ENCODE measurements at regions not wholly inside any gene's neighbourhood (a gene's known extent, or its start where the extent isn't known, plus 50 kb on each side); places are given as distances from the start of the nearest gene placed in this dataset.

DNA sequence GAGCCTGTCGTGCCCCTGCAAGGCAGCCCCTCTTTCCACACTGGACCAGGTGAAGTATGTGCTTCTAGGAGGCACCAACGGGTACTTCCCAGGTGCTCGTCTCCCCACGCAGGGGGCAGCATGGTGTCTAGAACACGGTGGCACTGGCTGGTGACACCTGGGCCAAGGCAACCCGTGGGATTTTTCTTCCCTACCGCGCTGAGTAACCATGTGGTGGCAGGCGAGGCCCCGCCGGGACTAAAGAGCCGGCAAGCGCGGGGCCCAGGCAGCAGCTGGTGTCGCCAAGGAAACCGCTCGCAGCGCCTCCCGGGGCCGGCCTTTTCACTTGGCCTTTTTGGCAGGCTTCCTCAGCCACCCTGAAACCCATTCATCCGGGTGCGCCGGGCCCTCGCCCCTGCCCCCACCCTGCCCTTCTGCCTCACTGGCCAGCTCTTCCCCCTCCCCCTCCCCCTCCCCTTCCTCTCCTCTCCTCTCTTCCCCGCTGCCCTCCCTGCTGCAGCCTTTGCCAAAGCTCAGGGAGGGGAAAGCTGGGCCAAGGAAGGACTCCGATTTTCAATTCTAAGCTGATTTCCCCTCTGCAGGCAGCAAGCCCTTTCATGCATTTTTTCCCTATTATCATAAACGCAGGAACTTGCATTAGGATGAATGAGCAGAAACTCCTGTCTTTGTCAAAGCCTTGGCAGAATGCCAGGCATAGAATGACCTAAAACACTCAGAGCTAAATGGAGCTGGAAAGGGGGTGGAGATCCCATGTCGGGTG is 81.2 kb downstream of the IRF2BPL start:
- H3K4me3 ChIP-seq (ENCODE audit: insufficient read depth, low read length) = peak overlapping the region; percentile 53
- no peaks in the 10 kb centered on the region for H3K36me3 ChIP-seq (ENCODE audit: insufficient read depth, low read length)
- H4K20me1 ChIP-seq (ENCODE audit: insufficient read depth, low read length) = no peaks in the 10 kb centered on the region
- H3K4me1 ChIP-seq (ENCODE audit: insufficient read depth, low read length) = peaks cover 35% of the 10 kb centered on the region
- H3K27ac ChIP-seq (ENCODE audit: low read depth, low read length) = peak overlapping the region; percentile 93
- H2AFZ ChIP-seq (ENCODE audit: low read length) = peak overlapping the region; percentile 89
- DNase-seq (ENCODE audit: insufficient read length, low spot score, missing footprints) = peak; percentile 97
- H3K4me2 ChIP-seq (ENCODE audit: insufficient read depth, low read length) = peak overlapping the region; percentile 72
- H3K27me3 ChIP-seq (ENCODE audit: insufficient read depth, low read length) = no peaks in the 10 kb centered on the region
- H3K79me2 ChIP-seq (ENCODE audit: insufficient read depth, low read length) = no peaks in the 10 kb centered on the region
- no peaks in the 10 kb centered on the region for H3K9me3 ChIP-seq (ENCODE audit: low read depth, low read length)
- TF ChIP-seq, protein P1, sequence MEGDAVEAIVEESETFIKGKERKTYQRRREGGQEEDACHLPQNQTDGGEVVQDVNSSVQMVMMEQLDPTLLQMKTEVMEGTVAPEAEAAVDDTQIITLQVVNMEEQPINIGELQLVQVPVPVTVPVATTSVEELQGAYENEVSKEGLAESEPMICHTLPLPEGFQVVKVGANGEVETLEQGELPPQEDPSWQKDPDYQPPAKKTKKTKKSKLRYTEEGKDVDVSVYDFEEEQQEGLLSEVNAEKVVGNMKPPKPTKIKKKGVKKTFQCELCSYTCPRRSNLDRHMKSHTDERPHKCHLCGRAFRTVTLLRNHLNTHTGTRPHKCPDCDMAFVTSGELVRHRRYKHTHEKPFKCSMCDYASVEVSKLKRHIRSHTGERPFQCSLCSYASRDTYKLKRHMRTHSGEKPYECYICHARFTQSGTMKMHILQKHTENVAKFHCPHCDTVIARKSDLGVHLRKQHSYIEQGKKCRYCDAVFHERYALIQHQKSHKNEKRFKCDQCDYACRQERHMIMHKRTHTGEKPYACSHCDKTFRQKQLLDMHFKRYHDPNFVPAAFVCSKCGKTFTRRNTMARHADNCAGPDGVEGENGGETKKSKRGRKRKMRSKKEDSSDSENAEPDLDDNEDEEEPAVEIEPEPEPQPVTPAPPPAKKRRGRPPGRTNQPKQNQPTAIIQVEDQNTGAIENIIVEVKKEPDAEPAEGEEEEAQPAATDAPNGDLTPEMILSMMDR (IDR thresholded peaks at IDR 0.05; ENCODE audit: extremely low read depth, low read depth, low read length) = peak; percentile 37

DNA sequence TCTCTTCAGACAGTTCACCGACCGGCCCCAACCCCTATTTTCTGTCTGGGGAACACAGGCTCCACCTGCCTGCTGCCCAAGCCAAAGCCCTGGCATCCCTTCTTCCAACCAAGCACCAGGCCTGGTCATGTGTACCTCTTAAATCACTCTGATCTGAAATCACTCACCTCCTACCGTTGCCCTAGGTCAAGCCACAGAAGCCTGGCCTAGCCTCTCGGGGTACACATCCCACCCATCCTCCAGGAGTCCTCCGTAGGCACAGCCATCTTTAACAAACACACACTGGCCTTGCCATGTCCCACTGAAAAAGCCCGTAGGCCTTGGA is 81.8 kb downstream of the IRF2BPL start:
- H3K4me1 ChIP-seq (ENCODE audit: insufficient read depth, low read length) = peaks cover 35% of the 10 kb centered on the region
- peak overlapping the region; percentile 93 for H3K27ac ChIP-seq (ENCODE audit: low read depth, low read length)
- no peaks in the 10 kb centered on the region for H3K9me3 ChIP-seq (ENCODE audit: low read depth, low read length)
- H3K4me2 ChIP-seq (ENCODE audit: insufficient read depth, low read length) = peak overlapping the region; percentile 72
- H4K20me1 ChIP-seq (ENCODE audit: insufficient read depth, low read length) = no peaks in the 10 kb centered on the region
- peak overlapping the region; percentile 53 for H3K4me3 ChIP-seq (ENCODE audit: insufficient read depth, low read length)
- TF ChIP-seq, protein P1 (IDR thresholded peaks at IDR 0.05; ENCODE audit: extremely low read depth, low read depth, low read length) = no peak
- H3K27me3 ChIP-seq (ENCODE audit: insufficient read depth, low read length) = no peaks in the 10 kb centered on the region
- no peaks in the 10 kb centered on the region for H3K79me2 ChIP-seq (ENCODE audit: insufficient read depth, low read length)
- H2AFZ ChIP-seq (ENCODE audit: low read length) = peak overlapping the region; percentile 89
- H3K36me3 ChIP-seq (ENCODE audit: insufficient read depth, low read length) = no peaks in the 10 kb centered on the region
- peak; percentile 59 for DNase-seq (ENCODE audit: insufficient read length, low spot score, missing footprints)

DNA sequence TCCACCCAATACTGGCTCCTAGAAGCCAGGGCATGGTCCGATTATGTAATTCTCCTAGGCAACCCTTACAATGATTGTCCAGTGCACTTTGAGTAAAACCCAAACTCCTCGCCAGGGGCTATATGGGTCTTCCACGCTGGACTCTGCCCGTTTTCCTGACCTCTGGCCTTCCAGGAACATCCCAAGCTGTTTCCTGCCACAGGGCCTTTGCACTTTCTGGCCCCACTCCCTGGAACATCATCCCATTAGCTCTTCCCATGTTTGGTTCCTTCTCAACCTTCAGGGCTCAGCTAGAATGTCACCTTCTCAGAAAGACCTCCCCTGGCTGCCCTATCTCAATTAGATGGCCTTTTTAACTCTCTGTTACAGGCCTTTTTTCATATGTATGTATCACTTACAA is 85.4 kb downstream of the IRF2BPL start:
- Histone ChIP-seq H3K36me3 (ENCODE audit: insufficient read depth, low read length) (no peaks in the 10 kb centered on the region), H4K20me1 (ENCODE audit: insufficient read depth, low read length) (no peaks in the 10 kb centered on the region), H2AFZ (ENCODE audit: low read length) (no peak overlapping the region), H3K4me2 (ENCODE audit: insufficient read depth, low read length) (no peak overlapping the region), H3K79me2 (ENCODE audit: insufficient read depth, low read length) (no peaks in the 10 kb centered on the region), H3K27me3 (ENCODE audit: insufficient read depth, low read length) (no peaks in the 10 kb centered on the region), H3K27ac (ENCODE audit: low read depth, low read length) (no peak overlapping the region), H3K4me3 (ENCODE audit: insufficient read depth, low read length) (no peak overlapping the region), H3K4me1 (ENCODE audit: insufficient read depth, low read length) (peaks cover 14% of the 10 kb centered on the region), H3K9me3 (ENCODE audit: low read depth, low read length) (no peaks in the 10 kb centered on the region)
- DNase-seq (ENCODE audit: insufficient read length, low spot score, missing footprints) = no peak
- TF ChIP-seq, protein P1 (IDR thresholded peaks at IDR 0.05; ENCODE audit: extremely low read depth, low read depth, low read length) = no peak

DNA sequence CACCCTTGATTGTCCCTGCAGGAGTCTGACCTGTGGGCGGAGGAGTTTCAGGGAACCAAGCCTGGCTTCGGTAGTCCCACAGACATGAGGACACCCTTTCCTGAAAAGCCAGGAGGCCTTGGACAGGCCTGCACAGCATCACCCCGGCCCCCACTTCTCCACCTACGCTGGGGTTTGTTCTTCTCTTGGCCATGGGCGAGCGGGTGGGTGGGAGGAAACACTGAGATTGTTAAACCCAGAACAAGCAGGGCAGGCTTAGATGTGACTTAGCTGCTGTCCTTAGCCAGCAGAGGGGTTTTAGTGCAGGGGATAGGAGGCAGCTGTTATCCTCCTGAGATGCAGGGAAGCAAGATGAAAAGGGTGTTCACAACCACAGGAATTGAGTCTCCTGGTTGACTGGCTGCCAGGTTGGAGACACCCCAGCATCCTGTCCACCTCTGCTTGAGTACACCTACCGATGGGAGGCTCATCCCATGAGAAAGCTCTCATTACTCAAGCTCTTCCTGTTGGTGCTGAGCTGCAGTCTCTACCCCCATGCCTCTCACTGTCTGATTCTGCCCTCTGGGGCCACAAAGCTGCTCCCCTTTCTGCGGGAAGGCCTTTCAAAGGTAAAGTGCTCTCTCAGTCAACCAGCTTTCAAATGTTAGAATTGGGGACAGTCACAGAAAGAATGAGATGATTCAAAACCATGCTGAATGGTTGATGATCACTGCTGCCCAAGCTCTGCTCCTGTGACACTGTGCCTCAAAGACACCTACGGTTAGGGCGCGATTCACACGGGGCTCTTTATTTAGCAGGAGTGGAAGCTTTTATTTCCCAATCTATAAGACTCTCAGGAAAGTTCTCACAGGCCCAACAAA is 86.3 kb downstream of the IRF2BPL start:
- Histone ChIP-seq H3K27ac (ENCODE audit: low read depth, low read length) (no peak overlapping the region), H3K9me3 (ENCODE audit: low read depth, low read length) (no peaks in the 10 kb centered on the region), H3K27me3 (ENCODE audit: insufficient read depth, low read length) (no peaks in the 10 kb centered on the region), H3K4me2 (ENCODE audit: insufficient read depth, low read length) (no peak overlapping the region), H3K36me3 (ENCODE audit: insufficient read depth, low read length) (no peaks in the 10 kb centered on the region), H3K4me3 (ENCODE audit: insufficient read depth, low read length) (no peak overlapping the region), H2AFZ (ENCODE audit: low read length) (no peak overlapping the region), H4K20me1 (ENCODE audit: insufficient read depth, low read length) (no peaks in the 10 kb centered on the region), H3K79me2 (ENCODE audit: insufficient read depth, low read length) (no peaks in the 10 kb centered on the region), H3K4me1 (ENCODE audit: insufficient read depth, low read length) (peaks cover 12% of the 10 kb centered on the region)
- DNase-seq (ENCODE audit: insufficient read length, low spot score, missing footprints) = peak; percentile 43
- TF ChIP-seq, protein P1 (IDR thresholded peaks at IDR 0.05; ENCODE audit: extremely low read depth, low read depth, low read length) = no peak
